HepG2 (cell line): ENCODE measurements at regions not wholly inside any gene's neighbourhood (a gene's known extent, or its start where the extent isn't known, plus 50 kb on each side); places are given as distances from the start of the nearest gene placed in this dataset.

Experiments used
- ATAC-seq: fragments of 200-7000 bp; cut with Tn5 transposase; 3 replicates; pipeline ENCODE4 v1.9.1; 2020; ENCODE audit warnings: mild to moderate bottlenecking, moderate library complexity
- BruUV-seq: library from RNA; stranded (reverse); fragments of 400-500 nt; replicated peaks from 2 replicates; lab custom pipeline; 2021; lab: Mats Ljungman, UMichigan
- CTCF ChIA-PET: fragments of 300-600 bp; formaldehyde crosslinking; extraction: SDS; loops from one replicate; lab custom pipeline; 2021; ENCODE audit warnings: low total read pairs, inconsistent platforms, low intra/inter-chr PET ratio; lab: Yijun Ruan, JAX
- POLR2A ChIA-PET: fragments of 350-600 bp; sonication (Branson Sonifier 250); formaldehyde crosslinking; loops from one replicate; lab custom pipeline; 2020; ENCODE audit warnings: antibody characterized with exemption, inconsistent platforms; lab: Yijun Ruan, JAX
- DNase-seq: peaks from one replicate; pipeline ENCODE4 v3.0.0-alpha.2; 2015; ENCODE audit warnings: low spot score
- FAIRE-seq: peaks from 3 replicates; lab custom pipeline; 2011; peaks lifted over from hg19 to GRCh38; lab: Jason Lieb, UNC
- H2AFZ ChIP-seq: one replicate; pipeline ENCODE4 v1.6.1; 2011; ENCODE audit warnings: low read length, inconsistent platforms
- H3K27ac ChIP-seq: fragments of 300-600 bp; 3 replicates; pipeline ENCODE4 v1.8.0; 2011; ENCODE audit warnings: mixed run types, mild to moderate bottlenecking, mixed read lengths, low read length, inconsistent platforms; ENCODE audit not compliant: insufficient read depth; ENCODE audit errors: extremely low read length
- H3K27me3 ChIP-seq, 2 experiments: fragments of 200-600 bp in 1 of 2; 2 replicates in 1 of 2; 3 replicates in 1 of 2; pipeline versions ENCODE4 v1.6.0 to v1.8.0; 2011; ENCODE audit warnings: low read length in 2 of 2, mild to moderate bottlenecking in 2 of 2, moderate library complexity in 2 of 2, inconsistent platforms in 1 of 2; ENCODE audit not compliant: insufficient read depth in 2 of 2, control insufficient read depth in 1 of 2
- H3K36me3 ChIP-seq, 2 experiments: fragments of 200-600 bp in 1 of 2; replicated peaks in 1 of 2; 2 replicates in 1 of 2; 3 replicates in 1 of 2; pipeline versions ENCODE4 v1.5.1 to v1.8.0; 2011; ENCODE audit warnings: low read length in 2 of 2, inconsistent platforms in 1 of 2; ENCODE audit not compliant: insufficient read depth in 2 of 2, control insufficient read depth in 1 of 2
- H3K4me1 ChIP-seq: 2 replicates; pipeline ENCODE4 v1.5.1; 2012; ENCODE audit warnings: low read length, inconsistent platforms; ENCODE audit not compliant: insufficient read depth
- H3K4me2 ChIP-seq: 2 replicates; pipeline ENCODE4 v1.6.0; 2011; ENCODE audit warnings: low read depth, low read length, inconsistent platforms
- H3K4me3 ChIP-seq, 3 experiments: fragments of 200-600 bp in 1 of 3; sonication (generic), shearing (Covaris generic) in 1 of 3; replicated peaks in 1 of 3; 2 replicates each; pipeline ENCODE4 v1.5.1; 2011 to 2016; ENCODE audit warnings: low read length in 3 of 3, inconsistent platforms in 2 of 3, low read depth in 2 of 3, mild to moderate bottlenecking in 2 of 3, control low read depth in 1 of 3, mixed read lengths in 1 of 3; ENCODE audit not compliant: insufficient read depth in 1 of 3
- H3K79me2 ChIP-seq: one replicate; pipeline ENCODE4 v1.6.1; 2011; ENCODE audit warnings: low read length, inconsistent platforms; ENCODE audit not compliant: insufficient read depth
- H3K9ac ChIP-seq: 2 replicates; pipeline ENCODE4 v1.6.0; 2011; ENCODE audit warnings: mild to moderate bottlenecking, low read depth, low read length, inconsistent platforms; ENCODE audit not compliant: insufficient read depth
- H3K9me3 ChIP-seq: 2 replicates; pipeline ENCODE4 v1.5.1; 2012; ENCODE audit warnings: mild to moderate bottlenecking, low read length
- H4K20me1 ChIP-seq: 2 replicates; pipeline ENCODE4 v1.6.0; 2011; ENCODE audit warnings: inconsistent platforms, mild to moderate bottlenecking, low read length, moderate library complexity; ENCODE audit not compliant: insufficient read depth
- HNF4G ChIP-seq, 2 experiments: sonication (generic) in 1 of 2; formaldehyde crosslinking in 1 of 2; IDR thresholded peaks; 2 replicates each; pipeline versions ENCODE4 v1.4.0 to v1.6.1; 2011 to 2020; ENCODE audit warnings: borderline replicate concordance in 2 of 2, low read depth in 2 of 2, mild to moderate bottlenecking in 2 of 2, low read length in 1 of 2, missing genetic modification reagents in 1 of 2, moderate library complexity in 1 of 2
- NFIC ChIP-seq: IDR thresholded peaks from 2 replicates; pipeline ENCODE4 v1.6.1; 2012; ENCODE audit warnings: mild to moderate bottlenecking, low read length, inconsistent platforms
- WGBS: methylation state at CpG from one replicate; pipeline ENCODE4 v1.1.6; 2017; ENCODE audit warnings: low lambda C conversion rate; 5-methylcytosine and 5-hydroxymethylcytosine counted together
- in situ Hi-C: cut with HindIII; loops from 2 replicates; pipeline ENCODE4 v1.10.0; 2017; ENCODE audit warnings: low pct_unique_long_range_greater_than_20kb; ENCODE audit not compliant: extremely low pct_ligation_motif_present
- intact Hi-C: fragments of 100-400 bp; cut with micrococcal nuclease; formaldehyde crosslinking; loops from one replicate; pipeline ENCODE4 v1.10.0; 2022; ENCODE audit not compliant: unreplicated experiment
- TF ChIP-seq, protein P1 (sequence below): sonication (generic); formaldehyde crosslinking; conservative IDR thresholded peaks from 2 replicates; pipeline ENCODE4 v1.8.0; 2022; ENCODE audit warnings: low read depth, missing genetic modification reagents
- TF ChIP-seq, protein P2 (sequence below): sonication (generic); formaldehyde crosslinking; IDR thresholded peaks from 2 replicates; pipeline ENCODE4 v1.5.1; 2020; ENCODE audit warnings: mild to moderate bottlenecking, missing genetic modification reagents, moderate library complexity
- TF ChIP-seq, protein P3 (sequence below): sonication (generic); formaldehyde crosslinking; IDR thresholded peaks from 2 replicates; pipeline ENCODE4 v1.8.1; 2023; ENCODE audit warnings: mild to moderate bottlenecking, moderate library complexity, missing genetic modification reagents
- TF ChIP-seq, protein P4 (sequence below): sonication (generic); formaldehyde crosslinking; IDR thresholded peaks from 2 replicates; pipeline ENCODE4 v1.4.0; 2020; ENCODE audit warnings: mild to moderate bottlenecking, low read depth, missing genetic modification reagents

DNA sequence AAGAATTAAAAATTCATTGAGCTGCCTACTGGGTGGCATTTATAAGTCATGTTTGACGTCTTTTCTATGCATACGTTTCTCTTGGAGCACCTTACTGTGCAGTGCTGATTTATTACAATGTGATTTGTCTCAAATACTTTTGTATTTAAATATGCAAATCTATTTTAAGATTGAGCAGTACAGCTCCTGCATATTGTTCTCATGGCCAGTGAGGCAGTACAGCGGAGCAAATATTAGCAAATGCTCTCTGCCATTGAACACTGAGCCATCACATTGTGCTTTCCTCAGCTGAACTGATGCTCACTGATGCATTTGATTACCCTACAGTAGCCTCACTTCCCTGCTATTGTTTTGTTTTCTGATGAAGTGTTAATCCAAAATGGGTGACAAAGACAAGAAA is 149.6 kb downstream of the HTR1A start:
- CTCF ChIA-PET = no interaction called here
- Histone ChIP-seq H3K4me1 (no peaks in the 10 kb centered on the region), H3K36me3 (no peaks in the 10 kb centered on the region), H3K27me3 (no peaks in the 10 kb centered on the region), H3K79me2 (no peaks in the 10 kb centered on the region), H3K4me2 (no peak overlapping the region), H4K20me1 (no peaks in the 10 kb centered on the region), H2AFZ (no peak overlapping the region), H3K27ac (no peak overlapping the region), H3K9ac (no peak overlapping the region), H3K4me3 (no peak overlapping the region), H3K9me3 (peaks cover 88% of the 10 kb centered on the region)
- FAIRE-seq = no peak
- no TSS peak for BruUV-seq
- no peak for ATAC-seq
- in situ Hi-C loops = no loop called here
- TF ChIP-seq HNF4G (IDR thresholded peaks at IDR 0.05; ENCODE audit: borderline replicate concordance, low read depth, low read length) = no peak
- no peak for TF ChIP-seq HNF4G (CRISPR knock-in tag; IDR thresholded peaks at IDR 0.05; ENCODE audit: borderline replicate concordance, low read depth)
- TF ChIP-seq, protein P1, sequence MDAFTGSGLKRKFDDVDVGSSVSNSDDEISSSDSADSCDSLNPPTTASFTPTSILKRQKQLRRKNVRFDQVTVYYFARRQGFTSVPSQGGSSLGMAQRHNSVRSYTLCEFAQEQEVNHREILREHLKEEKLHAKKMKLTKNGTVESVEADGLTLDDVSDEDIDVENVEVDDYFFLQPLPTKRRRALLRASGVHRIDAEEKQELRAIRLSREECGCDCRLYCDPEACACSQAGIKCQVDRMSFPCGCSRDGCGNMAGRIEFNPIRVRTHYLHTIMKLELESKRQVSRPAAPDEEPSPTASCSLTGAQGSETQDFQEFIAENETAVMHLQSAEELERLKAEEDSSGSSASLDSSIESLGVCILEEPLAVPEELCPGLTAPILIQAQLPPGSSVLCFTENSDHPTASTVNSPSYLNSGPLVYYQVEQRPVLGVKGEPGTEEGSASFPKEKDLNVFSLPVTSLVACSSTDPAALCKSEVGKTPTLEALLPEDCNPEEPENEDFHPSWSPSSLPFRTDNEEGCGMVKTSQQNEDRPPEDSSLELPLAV (CRISPR knock-in tag) = no peak
- TF ChIP-seq, protein P2, sequence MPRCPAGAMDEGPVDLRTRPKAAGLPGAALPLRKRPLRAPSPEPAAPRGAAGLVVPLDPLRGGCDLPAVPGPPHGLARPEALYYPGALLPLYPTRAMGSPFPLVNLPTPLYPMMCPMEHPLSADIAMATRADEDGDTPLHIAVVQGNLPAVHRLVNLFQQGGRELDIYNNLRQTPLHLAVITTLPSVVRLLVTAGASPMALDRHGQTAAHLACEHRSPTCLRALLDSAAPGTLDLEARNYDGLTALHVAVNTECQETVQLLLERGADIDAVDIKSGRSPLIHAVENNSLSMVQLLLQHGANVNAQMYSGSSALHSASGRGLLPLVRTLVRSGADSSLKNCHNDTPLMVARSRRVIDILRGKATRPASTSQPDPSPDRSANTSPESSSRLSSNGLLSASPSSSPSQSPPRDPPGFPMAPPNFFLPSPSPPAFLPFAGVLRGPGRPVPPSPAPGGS = no peak
- TF ChIP-seq NFIC = no peak
- TF ChIP-seq, protein P3, sequence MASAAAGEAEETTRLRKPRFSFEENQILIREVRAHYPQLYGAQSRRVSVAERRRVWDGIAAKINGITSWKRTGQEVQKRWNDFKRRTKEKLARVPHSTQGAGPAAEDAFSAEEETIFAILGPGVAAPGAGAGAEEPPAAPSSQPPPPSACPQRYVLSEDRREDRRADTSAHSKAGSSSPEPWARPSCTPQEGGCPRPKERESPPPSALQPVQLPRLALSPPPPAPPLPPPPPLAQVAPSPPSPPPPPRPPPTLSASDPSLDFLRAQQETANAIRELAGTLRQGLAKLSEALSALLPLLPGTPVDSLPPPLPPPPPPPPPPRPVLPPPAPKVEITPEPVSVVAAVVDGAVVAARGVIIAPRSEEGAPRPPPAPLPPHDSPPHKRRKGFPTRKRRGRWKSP (CRISPR knock-in tag) = no peak
- TF ChIP-seq, protein P4, sequence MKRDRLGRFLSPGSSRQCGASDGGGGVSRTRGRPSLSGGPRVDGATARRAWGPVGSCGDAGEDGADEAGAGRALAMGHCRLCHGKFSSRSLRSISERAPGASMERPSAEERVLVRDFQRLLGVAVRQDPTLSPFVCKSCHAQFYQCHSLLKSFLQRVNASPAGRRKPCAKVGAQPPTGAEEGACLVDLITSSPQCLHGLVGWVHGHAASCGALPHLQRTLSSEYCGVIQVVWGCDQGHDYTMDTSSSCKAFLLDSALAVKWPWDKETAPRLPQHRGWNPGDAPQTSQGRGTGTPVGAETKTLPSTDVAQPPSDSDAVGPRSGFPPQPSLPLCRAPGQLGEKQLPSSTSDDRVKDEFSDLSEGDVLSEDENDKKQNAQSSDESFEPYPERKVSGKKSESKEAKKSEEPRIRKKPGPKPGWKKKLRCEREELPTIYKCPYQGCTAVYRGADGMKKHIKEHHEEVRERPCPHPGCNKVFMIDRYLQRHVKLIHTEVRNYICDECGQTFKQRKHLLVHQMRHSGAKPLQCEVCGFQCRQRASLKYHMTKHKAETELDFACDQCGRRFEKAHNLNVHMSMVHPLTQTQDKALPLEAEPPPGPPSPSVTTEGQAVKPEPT (CRISPR knock-in tag) = no peak
- intact Hi-C loops = no loop called here
- 3% methylated on average over 3 of the region's 3 CpGs for WGBS
- POLR2A ChIA-PET = no interaction called here
- no peak for DNase-seq
